ENCODE measurements at regions not wholly inside any gene's neighbourhood (a gene's known extent, or its start where the extent isn't known, plus 50 kb on each side); places are given as distances from the start of the nearest gene placed in this dataset.

DNA sequence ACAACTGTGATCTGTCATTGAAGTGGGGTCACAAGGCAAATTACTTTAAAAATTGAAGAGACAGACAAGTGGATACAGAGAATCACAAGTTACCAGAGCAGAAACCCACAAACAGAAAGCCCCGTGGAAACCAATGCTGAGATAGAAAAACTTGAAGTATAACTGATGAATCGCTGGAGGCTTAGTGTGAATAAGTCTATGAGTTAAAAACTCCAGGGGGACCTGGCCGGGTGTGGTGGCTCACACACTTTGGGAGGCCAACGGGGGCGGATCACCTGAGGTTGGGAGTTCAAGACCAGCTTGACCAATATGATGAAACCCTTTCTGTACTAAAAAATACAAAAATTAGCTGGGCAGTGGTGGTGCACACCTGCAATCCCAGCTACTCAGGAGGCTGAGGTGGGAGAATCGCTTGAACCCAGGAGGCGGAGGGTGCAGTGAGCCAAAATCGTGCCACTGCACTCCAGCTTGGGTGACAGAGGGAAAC lies 69.7 kb upstream of the ZNRF2 start:
- TF ChIP-seq POLR2A (IDR thresholded peaks at IDR 0.05; ENCODE audit: borderline replicate concordance, extremely low read depth, insufficient read depth, insufficient read length) = no peak
- TF ChIP-seq, protein P1, sequence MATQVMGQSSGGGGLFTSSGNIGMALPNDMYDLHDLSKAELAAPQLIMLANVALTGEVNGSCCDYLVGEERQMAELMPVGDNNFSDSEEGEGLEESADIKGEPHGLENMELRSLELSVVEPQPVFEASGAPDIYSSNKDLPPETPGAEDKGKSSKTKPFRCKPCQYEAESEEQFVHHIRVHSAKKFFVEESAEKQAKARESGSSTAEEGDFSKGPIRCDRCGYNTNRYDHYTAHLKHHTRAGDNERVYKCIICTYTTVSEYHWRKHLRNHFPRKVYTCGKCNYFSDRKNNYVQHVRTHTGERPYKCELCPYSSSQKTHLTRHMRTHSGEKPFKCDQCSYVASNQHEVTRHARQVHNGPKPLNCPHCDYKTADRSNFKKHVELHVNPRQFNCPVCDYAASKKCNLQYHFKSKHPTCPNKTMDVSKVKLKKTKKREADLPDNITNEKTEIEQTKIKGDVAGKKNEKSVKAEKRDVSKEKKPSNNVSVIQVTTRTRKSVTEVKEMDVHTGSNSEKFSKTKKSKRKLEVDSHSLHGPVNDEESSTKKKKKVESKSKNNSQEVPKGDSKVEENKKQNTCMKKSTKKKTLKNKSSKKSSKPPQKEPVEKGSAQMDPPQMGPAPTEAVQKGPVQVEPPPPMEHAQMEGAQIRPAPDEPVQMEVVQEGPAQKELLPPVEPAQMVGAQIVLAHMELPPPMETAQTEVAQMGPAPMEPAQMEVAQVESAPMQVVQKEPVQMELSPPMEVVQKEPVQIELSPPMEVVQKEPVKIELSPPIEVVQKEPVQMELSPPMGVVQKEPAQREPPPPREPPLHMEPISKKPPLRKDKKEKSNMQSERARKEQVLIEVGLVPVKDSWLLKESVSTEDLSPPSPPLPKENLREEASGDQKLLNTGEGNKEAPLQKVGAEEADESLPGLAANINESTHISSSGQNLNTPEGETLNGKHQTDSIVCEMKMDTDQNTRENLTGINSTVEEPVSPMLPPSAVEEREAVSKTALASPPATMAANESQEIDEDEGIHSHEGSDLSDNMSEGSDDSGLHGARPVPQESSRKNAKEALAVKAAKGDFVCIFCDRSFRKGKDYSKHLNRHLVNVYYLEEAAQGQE (IDR thresholded peaks at IDR 0.05; ENCODE audit: low read depth) = no peak
- TF ChIP-seq, protein P2, sequence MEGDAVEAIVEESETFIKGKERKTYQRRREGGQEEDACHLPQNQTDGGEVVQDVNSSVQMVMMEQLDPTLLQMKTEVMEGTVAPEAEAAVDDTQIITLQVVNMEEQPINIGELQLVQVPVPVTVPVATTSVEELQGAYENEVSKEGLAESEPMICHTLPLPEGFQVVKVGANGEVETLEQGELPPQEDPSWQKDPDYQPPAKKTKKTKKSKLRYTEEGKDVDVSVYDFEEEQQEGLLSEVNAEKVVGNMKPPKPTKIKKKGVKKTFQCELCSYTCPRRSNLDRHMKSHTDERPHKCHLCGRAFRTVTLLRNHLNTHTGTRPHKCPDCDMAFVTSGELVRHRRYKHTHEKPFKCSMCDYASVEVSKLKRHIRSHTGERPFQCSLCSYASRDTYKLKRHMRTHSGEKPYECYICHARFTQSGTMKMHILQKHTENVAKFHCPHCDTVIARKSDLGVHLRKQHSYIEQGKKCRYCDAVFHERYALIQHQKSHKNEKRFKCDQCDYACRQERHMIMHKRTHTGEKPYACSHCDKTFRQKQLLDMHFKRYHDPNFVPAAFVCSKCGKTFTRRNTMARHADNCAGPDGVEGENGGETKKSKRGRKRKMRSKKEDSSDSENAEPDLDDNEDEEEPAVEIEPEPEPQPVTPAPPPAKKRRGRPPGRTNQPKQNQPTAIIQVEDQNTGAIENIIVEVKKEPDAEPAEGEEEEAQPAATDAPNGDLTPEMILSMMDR (IDR thresholded peaks at IDR 0.05 in 2 of 3, conservative IDR thresholded peaks at IDR 0.05 in 1 of 3; ENCODE audit: borderline replicate concordance in 1 of 3, insufficient read depth in 1 of 3, low read depth in 2 of 3, low read length in 2 of 3) = no peak
- no peak for TF ChIP-seq POLR2AphosphoS5 (IDR thresholded peaks at IDR 0.05; ENCODE audit: low read depth, low read length)
- TF ChIP-seq ZNF274 (IDR thresholded peaks at IDR 0.05; ENCODE audit: low read depth, low read length) = no peak
- TF ChIP-seq YY1 (IDR thresholded peaks at IDR 0.05; ENCODE audit: extremely low read depth, insufficient replicate concordance, low read depth, low read length) = no peak
